Esophagus muscularis mucosa (tissue), 3 donors: ENCODE measurements at regions not wholly inside any gene's neighbourhood (a gene's known extent, or its start where the extent isn't known, plus 50 kb on each side); places are given as distances from the start of the nearest gene placed in this dataset.

Experiments
- POLR2A ChIP-seq: fragments of 450-650 bp; IDR thresholded peaks from one replicate; pipeline ENCODE4 v1.6.1; 2017; ENCODE audit warnings: antibody characterized with exemption, moderate library complexity, mild to moderate bottlenecking, low read depth
- POLR2AphosphoS5 ChIP-seq, 2 donors: sonication (generic); formaldehyde crosslinking; IDR thresholded peaks; one replicate each; pipeline ENCODE4 v1.6.1; 2017; ENCODE audit warnings: antibody characterized with exemption in 2 of 2
- TF ChIP-seq, protein P1 (sequence below), 3 experiments: fragments of 200-600 bp in 2 of 3; fragments of 450-650 bp in 1 of 3; sonication (generic) in 2 of 3; IDR thresholded peaks; one replicate each; pipeline ENCODE4 v1.5.1; 2017 to 2019; ENCODE audit warnings: antibody characterized with exemption in 3 of 3, mild to moderate bottlenecking in 2 of 3, moderate library complexity in 1 of 3

DNA sequence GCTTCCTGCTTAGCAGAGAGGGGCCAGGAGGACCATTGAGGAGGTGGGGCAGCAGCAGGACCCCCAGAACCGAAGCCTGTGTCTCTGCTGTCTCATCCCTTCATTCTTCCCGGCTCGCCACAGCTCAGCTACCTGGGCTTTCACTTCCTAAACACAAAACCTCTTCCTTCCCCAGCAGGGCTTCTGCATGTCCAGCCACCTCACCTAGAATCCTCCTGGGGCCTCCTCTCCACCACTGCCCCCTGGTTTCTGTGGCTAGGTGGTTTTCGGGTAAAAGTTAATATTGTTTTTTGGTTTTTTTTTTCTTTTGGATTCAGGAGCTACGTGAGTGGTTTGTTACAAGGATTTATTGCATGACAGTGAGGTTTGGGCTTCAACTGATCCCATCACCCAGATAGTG, 61.8 kb upstream of the PABPC3 start:
- TF ChIP-seq, protein P1, sequence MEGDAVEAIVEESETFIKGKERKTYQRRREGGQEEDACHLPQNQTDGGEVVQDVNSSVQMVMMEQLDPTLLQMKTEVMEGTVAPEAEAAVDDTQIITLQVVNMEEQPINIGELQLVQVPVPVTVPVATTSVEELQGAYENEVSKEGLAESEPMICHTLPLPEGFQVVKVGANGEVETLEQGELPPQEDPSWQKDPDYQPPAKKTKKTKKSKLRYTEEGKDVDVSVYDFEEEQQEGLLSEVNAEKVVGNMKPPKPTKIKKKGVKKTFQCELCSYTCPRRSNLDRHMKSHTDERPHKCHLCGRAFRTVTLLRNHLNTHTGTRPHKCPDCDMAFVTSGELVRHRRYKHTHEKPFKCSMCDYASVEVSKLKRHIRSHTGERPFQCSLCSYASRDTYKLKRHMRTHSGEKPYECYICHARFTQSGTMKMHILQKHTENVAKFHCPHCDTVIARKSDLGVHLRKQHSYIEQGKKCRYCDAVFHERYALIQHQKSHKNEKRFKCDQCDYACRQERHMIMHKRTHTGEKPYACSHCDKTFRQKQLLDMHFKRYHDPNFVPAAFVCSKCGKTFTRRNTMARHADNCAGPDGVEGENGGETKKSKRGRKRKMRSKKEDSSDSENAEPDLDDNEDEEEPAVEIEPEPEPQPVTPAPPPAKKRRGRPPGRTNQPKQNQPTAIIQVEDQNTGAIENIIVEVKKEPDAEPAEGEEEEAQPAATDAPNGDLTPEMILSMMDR (IDR thresholded peaks at IDR 0.05) = no peak
- no peak for TF ChIP-seq POLR2A
- no peak for TF ChIP-seq POLR2AphosphoS5 (IDR thresholded peaks at IDR 0.05)
